GM18517 (cell line): ENCODE measurements at regions not wholly inside any gene's neighbourhood (a gene's known extent, or its start where the extent isn't known, plus 50 kb on each side); places are given as distances from the start of the nearest gene placed in this dataset.
A peak's percentile ranks its signal among the peaks of the same experiment; 100 is the strongest.

Experiments
- ATAC-seq: cut with Tn5 transposase; IDR thresholded peaks from one replicate; pipeline ENCODE4 v1.9.1; 2021; ENCODE audit warnings: mild to moderate bottlenecking, moderate library complexity; ENCODE audit not compliant: unreplicated experiment

DNA sequence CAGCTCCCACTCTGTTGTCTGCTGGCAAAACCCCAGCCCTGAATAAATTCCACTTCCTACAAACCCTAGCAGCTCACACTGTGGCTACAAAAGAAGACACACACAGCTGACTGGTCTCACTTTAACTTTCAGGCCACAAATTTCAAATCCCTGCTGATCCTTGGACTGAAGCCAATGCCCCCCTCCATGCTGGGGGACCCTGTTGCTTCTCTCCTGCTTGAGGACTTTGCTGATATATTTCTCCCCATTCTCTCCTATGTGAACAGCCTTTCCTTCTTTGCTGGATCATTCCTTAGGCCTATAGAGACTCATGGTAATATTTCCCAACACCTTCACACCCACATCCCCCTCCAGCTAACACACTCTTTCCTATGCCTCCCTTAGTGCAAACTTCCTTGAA lies 79.6 kb upstream of the ADRA1B start:
- no peak for ATAC-seq

- ATAC-seq: no peak
These were observed 78.4 kb upstream of the ADRA1B start for GRCh38 chr5:159837860-159838259.

DNA sequence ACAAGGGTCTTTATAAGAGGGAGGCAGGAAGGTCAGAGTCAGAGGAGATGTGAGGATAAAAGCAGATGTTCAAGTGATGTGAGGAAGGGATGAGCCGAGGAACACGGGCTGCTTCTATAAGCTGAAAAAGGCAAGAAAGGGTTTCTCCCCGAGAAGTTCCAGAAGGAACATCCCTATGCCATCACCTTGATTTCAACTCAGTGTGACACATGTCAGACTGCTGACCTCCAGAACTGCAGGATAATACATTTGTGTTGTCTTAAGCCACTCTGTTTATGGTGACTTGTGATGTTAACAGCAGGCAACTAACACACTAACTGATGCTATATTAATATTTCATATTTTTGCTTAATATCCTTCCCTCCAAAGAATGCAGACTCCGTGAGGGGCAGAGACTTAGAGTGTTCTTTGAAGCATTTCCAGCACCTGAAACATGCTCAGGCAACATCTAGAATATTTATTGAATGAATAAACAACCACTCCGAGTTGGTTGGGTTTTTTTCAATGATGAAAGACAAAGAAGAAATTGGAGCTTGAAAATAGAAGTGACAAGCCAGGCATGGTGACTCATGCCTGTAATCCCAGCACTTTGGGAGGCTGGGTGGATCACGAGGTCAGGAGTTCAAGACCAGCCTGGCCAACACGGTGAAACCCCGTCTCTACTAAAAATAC lies 77.6 kb upstream of the ADRA1B start:
- no peak for ATAC-seq

GRCh38 chr5:159844267-159845121 lies 71.8 kb upstream of the ADRA1B start:
- ATAC-seq: no peak

GRCh38 chr5:159849437-159850083 lies 66.7 kb upstream of the ADRA1B start:
- ATAC-seq: no peak

GRCh38 chr5:159850160-159850559 lies 66.1 kb upstream of the ADRA1B start:
- ATAC-seq: no peak

GRCh38 chr5:159851053-159851452 lies 65.2 kb upstream of the ADRA1B start:
- no peak for ATAC-seq

- ATAC-seq: no peak
These were observed 61.4 kb upstream of the ADRA1B start for GRCh38 chr5:159854916-159855315.

DNA sequence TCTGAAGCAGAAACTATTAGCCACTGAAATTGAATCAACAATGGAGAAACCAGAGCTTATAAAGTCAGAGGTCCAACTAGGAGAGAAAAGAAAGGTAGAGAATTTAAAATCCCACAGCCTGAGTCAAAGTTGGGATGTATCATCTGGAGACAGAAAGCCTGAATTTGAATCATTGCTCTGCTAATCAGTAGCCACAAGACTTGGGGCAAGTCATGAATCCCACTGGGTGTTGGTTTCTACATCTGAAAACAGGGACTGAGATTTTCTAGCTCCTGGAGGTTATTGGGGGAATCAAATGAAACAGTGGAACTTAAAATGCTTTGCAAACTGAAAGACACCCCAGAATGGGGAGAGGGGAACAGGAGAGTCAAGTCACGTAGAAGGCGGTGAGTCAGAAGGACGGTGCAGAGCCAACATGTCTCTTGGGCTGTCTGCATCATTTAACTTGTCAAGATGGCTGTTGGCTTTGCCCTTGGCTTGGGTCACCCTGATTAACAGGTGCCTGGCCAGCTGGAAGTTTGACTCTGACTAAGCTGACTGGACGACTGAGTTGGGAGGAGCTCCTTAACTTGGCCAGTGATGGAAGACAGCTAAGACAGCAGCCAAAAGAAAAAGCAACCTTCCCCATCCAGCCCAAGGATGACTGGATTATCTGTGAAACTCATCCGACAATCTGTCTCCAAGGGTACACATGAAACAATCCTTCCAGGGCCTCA lies 60.6 kb upstream of the ADRA1B start:
- ATAC-seq: no peak

- ATAC-seq: no peak
These were observed 57.4 kb upstream of the ADRA1B start for GRCh38 chr5:159858871-159859270.

DNA sequence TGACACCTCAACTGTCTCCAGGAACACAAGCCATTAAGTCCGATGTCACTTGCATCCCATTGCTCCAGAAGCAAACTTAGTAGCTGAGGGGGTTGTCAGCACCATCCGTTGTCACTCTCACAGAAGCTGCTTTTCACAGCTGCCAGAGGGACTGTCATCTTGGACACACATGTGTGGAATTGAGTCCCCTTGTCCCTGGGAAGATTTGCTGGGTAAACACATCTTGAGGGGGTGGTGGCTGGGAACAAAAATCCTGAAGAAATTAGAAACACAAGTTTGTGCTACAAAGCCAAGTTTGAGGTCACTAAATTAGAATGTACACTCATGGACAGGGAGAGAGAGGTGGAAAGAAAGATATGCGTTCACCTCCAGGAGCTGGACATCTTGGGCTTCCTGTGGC lies 55.2 kb upstream of the ADRA1B start:
- ATAC-seq: no peak

GRCh38 chr5:159864885-159865691 lies 51.2 kb upstream of the ADRA1B start:
- ATAC-seq: peak; percentile 84

GRCh38 chr5:159866093-159866492 lies 50.2 kb upstream of the ADRA1B start:
- ATAC-seq: no peak
